Activated naive CD4-positive, alpha-beta T cell (primary cell): ENCODE measurements at regions not wholly inside any gene's neighbourhood (a gene's known extent, or its start where the extent isn't known, plus 50 kb on each side); places are given as distances from the start of the nearest gene placed in this dataset.
"Not testable (repeated sequence)": the region's sequence is repeated elsewhere in the genome, so short reads cannot be mapped to it uniquely, and the experiment has no call there.

Experiments
- DNase-seq, 4 experiments: peaks; one replicate each; lab custom pipeline; 2025; lab: John Stamatoyannopoulos, UW

DNA sequence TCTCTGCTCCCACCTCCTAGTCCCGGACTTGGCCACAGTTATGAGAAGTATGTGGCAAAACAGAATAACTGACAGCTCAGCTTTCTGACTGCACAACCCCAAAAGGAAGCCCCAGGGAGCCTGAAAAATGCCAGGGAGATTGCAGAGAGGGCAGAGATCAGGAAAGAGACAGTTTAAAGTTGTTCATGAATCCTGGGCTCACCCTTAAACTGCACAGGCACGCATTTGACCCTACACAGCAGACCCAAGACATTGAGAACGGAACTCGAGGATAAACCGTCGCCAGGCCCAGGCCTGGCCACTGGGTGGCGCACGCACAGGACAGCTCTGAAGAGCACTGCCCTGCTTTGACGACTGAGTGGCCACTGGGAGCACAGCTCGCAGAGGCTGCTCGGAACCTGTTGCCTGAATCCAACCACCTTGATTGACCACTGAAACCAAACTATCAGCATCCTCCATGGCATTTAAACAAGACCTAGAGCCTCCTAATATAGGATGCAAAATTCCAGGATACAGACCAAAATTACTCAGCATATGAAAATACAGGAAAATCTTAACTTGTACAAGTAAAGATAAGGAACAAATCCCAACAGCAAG is 114.0 kb downstream of the C16orf95 start:
- DNase-seq: peak in 2 of 4 experiments; percentile 3 to 17

- DNase-seq: no peak
Measured at GRCh38 chr16:87206646-87207451, 110.3 kb downstream of the C16orf95 start.

- no peak for DNase-seq
Measured at GRCh38 chr16:87207509-87207908, 109.7 kb downstream of the C16orf95 start.

DNA sequence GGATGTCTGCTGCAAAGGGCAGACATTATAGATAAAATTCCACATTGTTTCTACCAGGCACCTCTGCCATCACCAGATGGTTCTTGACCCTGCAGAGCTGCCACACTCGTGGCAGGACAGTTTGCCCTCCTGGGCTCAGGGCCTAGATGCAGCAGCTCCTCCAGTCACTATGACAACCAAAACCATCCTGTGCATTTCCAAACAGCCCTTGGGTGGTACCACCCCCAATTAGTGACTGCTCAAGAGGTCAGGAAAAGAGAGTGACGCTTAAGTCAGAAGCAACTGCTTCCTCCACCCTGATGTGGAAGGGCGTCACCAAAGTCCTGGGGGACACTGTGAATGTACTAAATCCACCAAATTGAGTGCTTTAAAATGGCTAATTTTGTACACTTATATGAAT is 109.2 kb downstream of the C16orf95 start:
- DNase-seq: no peak

- not testable (repeated sequence) for DNase-seq
Measured at GRCh38 chr16:87208968-87209367, 108.2 kb downstream of the C16orf95 start.

DNA sequence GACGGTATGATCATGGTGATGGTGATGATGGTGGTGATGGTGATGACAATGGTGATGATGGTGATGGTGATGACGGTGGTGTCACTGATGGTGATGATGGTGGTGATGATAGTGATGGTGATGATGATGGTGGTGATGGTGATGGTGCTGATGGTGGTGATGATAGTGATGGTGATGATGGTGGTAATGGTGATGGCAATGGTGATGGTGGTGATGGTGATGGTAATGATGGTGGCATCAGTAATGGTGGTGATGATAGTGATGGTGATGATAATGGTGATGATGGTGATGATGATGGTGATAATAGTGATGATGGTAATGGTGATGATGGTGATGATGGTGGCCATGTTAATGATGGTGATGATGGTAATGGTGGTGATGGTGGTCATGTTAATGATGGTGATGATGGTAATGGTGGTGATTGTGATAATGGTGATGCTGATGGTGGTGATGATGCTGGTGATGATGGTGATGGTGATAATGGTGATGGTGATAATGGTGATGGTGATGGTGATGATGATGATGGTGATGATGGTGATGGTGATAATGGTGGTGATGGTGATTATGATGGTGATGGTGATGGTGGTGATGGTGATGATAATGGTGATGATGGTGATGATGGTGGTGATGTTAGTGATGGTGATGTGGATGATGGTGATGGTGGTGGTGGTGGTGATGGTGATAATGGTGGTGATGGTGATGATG is 107.2 kb downstream of the C16orf95 start:
- DNase-seq: no peak

- DNase-seq: no peak
Measured at GRCh38 chr16:87210894-87211293, 106.3 kb downstream of the C16orf95 start.

- DNase-seq: no peak
Measured at GRCh38 chr16:87212026-87212425, 105.2 kb downstream of the C16orf95 start.

- no peak for DNase-seq
Measured at GRCh38 chr16:87213536-87213935, 103.7 kb downstream of the C16orf95 start.

GRCh38 chr16:87216148-87216840 is 100.9 kb downstream of the C16orf95 start:
- DNase-seq: no peak

GRCh38 chr16:87216841-87217275 is 100.3 kb downstream of the C16orf95 start:
- DNase-seq: no peak

GRCh38 chr16:87217802-87218201 is 99.4 kb downstream of the C16orf95 start:
- DNase-seq: not testable (repeated sequence)

- no peak for DNase-seq
Measured at GRCh38 chr16:87218281-87219055, 98.7 kb downstream of the C16orf95 start.

- DNase-seq: no peak
Measured at GRCh38 chr16:87219287-87219909, 97.8 kb downstream of the C16orf95 start.

GRCh38 chr16:87221633-87222032 is 95.6 kb downstream of the C16orf95 start:
- no peak for DNase-seq

GRCh38 chr16:87222335-87222734 is 94.9 kb downstream of the C16orf95 start:
- no peak for DNase-seq

GRCh38 chr16:87223656-87224248 is 93.4 kb downstream of the C16orf95 start:
- no peak for DNase-seq

DNA sequence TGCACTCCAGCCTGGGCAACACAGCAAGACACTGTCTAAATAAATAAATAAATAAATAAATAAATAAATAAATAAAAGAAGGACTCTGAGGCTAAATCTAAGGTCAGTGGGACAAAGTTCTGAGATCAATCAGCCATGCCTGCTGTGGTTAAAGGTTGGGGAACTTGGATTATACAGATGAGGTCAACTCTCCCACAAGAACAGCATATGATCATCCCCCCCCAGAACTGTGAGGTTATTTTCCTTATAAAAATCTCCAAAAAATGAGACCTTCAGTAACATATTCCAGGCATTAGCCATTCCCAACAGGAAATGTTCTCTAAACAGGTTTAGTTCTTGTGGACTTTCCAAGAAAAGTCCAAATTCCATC is 90.3 kb downstream of the C16orf95 start:
- no peak for DNase-seq

GRCh38 chr16:87227296-87227951 is 89.8 kb downstream of the C16orf95 start:
- DNase-seq: no peak

DNA sequence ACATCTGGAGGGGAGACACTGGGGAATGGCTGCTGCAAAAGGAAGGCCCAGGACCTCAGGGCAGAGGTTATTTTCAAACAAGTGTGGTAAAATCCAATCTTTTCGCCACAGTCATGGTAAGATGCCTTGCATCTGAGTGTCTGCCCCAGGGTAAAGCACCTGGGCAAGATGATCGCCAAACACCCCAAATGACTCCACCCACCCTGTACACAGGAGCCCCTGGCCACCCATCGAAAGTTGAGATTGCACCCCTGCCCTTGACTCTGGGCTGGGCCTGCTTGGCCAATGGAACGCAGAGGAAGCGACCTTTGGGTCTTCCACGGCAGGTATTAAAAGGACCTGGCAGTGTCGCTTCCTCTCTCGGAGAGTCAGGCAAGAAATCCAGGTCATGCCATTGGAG is 88.8 kb downstream of the C16orf95 start:
- no peak for DNase-seq
